ENCODE measurements at regions not wholly inside any gene's neighbourhood (a gene's known extent, or its start where the extent isn't known, plus 50 kb on each side); places are given as distances from the start of the nearest gene placed in this dataset.

DNA sequence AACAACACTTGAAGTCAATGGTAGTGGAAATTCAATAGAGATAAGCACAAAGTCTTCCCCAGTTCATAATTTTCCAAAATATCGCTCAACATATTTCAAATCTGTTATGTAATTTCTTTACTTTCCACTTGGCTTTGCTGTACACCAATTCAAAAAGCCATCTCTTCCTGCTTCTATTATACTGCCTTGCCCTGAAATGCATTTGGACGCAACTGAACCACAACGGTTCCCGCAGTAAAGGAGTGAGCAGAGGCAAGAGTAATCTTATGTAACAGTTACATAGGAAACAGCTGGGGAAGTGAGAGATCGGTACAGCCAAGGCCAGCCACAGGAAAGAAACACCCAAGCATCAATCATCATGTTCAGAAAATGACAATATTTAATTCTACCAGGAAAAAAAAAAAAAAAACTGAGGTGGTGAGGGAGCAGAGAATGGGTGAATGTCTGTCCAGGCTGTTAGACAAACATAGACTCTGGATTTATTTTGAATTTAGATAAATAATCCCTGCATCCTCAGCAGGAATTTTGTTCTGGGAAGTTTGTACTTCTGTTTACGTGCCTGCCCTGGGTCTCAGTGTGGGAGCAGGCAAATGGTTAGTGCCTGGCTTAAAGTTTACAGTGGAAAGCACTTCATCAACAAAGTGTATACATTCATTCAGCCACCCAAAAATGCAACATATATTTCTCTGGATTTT is 392.2 kb downstream of the ETS1 start:
- no peak for DNase-seq (ENCODE audit: low spot score)

DNA sequence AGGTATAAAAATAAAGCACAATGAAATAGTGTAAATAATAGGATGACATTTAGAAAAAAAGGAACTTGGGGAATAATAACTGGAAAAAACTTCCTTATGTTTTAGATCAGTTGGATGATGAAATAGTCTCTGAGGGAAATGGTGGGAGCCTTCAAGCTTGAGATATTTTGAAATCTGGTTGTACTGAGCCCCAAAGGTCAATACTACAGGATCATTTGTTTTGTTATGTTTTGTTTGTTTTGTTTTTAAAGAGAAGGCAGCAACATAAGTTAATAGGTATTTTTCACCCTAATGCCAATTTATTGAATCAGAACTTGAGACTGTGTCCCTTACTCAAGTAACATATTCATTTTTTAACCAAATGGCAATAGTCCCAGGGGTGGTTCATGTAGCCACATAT is 393.1 kb downstream of the ETS1 start:
- DNase-seq (ENCODE audit: low spot score) = no peak

DNA sequence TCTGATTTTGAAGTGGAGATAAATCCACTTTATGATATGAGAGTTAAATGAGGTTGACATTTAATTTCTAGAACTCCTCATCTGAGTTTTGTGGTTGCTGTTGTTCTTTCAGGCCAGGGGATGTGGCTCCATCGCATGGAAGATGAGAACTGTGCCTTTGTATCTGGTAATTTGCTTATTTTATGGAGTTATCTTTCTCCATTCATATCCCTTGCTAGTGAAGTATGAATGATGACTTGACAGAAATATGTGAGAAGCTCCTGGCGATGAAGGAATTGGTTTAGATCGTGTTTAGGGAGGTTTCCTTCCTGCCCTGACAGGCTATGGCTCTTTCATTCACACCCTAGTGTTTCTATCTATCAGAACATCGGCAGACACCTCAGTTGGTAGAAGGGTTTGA is 393.7 kb downstream of the ETS1 start:
- DNase-seq (ENCODE audit: low spot score) = no peak

DNA sequence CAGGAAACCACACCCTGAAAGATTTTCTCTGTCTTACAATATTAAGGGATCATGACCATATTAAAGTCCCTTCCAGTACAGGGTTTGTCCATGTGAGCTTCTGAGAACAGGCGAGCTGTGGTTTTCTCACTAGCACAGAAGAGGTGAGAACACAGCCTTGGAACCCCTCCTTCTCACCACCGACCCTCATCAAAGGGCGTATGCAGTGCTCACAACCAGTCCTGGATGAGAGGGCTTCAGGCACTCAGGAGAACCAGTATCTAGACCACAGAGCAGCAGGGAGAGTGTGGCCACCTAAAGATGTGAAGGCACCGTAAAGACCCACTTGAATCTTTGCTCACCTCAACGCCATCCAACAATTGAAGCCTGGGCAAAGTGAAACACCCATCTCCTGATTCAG is 397.0 kb downstream of the ETS1 start:
- DNase-seq (ENCODE audit: low spot score) = no peak

DNA sequence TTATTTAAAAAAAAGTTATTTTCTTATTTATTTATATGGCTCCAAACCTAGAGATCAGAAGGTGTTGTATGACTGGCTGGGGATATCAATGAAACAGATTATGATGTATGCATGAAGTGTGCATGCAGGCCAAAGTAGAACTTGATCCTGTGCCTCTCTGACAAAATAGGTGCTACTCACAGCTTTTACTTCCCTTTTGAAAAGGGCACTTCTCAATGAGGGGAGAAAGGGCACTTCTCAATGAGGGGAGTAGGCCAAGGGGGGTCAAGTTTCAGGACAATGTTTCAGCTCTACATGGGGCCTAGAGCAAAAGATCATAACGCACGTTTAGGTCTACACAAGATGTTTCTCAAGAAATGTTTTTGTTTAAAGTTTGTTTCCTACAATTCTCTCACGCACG is 397.5 kb downstream of the ETS1 start:
- DNase-seq (ENCODE audit: low spot score) = no peak

DNA sequence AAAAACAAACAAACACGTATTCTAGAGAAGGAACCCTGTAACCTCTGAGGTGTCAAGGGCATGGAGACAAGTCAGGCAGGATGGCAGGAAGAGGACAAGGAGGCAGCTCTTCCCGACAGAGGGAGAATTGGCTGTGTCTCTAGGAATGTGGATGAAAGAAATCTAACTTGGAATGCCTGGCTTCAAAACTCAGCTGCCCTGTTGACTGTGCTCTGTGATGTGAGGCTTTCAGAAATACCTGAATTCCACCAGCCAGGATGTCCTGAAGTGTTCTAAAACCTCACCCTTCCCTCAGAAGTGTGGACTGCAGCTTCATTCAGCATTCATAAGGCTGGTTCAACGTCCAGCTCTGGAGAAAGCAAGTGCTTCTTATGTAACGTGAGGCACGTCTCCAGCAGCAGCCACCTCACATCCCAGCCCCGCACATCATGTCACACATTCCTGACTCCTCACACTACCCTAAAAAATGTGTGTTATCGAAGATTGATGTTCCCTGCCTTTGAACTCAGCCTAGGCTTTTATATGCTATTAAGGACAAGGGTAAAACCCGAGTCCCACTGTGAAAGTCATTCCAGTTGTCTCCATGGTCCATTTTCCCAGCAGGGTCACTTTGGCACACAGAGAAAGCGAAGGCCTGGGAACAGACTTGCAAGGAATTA is 398.9 kb downstream of the ETS1 start:
- DNase-seq (ENCODE audit: low spot score) = no peak

DNA sequence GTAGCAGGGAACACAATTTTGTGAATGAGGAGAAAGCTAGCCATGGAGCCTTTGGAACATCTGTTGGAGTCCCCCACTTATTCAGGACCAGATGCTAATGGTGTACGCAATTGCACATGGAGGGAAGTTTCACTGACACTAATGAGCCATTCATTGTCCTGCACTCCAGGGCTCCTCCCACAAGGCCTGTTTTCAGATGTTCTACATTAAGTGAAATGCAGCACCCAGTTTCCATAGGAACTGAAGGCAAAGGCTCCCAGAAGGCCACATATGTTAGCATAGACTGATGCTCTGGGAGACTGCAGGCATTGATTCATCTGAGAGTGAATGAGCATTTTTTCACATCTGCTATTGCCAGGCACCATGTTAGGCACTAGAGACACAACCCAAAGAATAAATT is 399.5 kb downstream of the ETS1 start:
- DNase-seq (ENCODE audit: low spot score) = no peak

DNA sequence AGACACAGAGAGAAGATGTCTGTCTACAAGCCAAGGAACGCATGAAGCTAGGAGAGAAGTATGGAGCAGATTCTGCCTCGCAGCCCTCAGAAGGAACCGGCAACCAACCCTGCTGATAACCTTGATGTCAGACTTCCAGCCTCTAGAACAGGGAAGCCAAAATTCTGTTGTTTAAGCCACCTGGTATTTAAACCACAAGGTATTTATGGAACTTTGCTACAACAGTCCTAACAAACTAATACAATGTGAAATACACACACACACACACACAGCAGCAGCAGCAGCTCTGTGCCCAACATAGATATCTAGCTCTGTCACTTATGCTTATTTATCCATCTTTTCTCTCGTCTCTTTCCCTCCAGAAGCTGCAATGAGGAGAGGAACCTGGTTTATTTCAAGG is 400.0 kb downstream of the ETS1 start:
- no peak for DNase-seq (ENCODE audit: low spot score)

DNA sequence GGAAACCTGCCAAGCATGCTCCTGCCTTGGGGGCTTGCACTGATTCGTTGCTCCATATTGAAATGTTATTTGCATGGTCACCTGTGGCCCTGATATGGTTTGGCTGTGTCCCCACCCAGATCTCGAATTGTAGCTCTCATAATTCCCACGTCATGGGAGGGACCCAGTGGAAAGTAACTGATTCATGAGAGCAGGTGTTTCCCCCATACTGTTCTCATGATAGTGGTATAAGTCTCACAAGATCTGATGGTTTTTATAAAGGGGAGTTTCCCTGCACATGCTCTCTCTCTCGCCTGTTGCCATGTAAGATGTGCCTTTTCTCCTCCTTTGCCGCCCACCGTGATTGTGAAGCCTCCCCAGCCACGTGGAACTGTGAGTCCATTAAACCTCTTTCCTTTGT is 402.4 kb downstream of the ETS1 start:
- DNase-seq (ENCODE audit: low spot score) = no peak

DNA sequence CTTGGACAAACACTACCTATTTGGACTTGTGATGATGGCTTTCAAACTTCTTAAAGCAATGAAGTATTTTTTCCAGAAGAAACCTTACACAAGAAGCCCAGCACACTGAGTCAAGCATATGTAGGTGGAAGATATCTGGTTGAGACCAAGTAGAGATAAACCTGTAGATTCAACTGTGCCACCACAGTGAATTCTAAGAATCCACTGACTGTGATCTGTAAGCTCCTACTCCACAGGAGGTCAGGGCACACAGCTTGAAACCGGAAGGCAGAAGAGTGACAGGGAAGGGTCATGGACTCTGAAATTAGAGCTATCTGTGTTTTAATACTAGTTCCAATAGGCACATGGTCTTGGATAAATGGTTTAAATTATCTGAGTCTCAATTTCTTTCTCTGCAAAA is 404.5 kb downstream of the ETS1 start:
- no peak for DNase-seq (ENCODE audit: low spot score)

DNA sequence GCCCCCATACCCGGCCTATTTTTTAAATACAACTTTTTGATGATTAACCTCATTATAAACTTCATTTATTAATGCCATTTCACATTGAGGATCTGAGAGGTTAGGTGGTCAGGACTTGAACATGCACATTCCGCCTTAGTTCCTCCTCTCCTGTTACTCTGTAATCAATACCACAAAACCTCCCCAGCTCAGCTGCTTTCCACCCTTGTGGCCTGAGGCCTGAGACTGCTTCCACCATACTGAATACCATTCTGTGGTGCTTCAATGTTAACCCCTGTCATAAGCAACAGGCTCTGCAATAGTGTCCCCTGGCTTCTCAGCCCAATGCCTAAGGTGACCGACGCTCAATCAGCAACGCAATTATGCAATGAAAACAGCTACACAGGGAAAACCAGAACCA is 405.4 kb downstream of the ETS1 start:
- no peak for DNase-seq (ENCODE audit: low spot score)

DNA sequence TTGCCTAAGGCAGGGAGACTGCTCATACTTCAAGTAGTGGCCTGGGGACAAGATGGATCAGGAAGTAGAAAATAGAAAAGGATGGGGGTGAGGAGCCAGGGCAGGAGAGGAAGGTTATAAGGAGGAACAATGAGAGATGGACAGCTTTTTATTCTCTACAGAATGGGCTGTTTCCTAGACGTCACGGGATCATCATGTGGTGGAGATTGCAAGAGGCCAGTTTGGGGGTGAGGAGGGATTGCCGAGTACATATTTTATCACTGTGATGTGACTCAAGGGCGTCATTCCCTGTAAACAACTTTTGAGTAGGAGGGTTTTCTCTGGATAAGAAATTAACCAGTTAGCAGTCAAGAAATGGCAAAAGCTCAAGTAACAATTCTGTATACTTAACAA is 406.3 kb downstream of the ETS1 start:
- DNase-seq (ENCODE audit: low spot score) = no peak

DNA sequence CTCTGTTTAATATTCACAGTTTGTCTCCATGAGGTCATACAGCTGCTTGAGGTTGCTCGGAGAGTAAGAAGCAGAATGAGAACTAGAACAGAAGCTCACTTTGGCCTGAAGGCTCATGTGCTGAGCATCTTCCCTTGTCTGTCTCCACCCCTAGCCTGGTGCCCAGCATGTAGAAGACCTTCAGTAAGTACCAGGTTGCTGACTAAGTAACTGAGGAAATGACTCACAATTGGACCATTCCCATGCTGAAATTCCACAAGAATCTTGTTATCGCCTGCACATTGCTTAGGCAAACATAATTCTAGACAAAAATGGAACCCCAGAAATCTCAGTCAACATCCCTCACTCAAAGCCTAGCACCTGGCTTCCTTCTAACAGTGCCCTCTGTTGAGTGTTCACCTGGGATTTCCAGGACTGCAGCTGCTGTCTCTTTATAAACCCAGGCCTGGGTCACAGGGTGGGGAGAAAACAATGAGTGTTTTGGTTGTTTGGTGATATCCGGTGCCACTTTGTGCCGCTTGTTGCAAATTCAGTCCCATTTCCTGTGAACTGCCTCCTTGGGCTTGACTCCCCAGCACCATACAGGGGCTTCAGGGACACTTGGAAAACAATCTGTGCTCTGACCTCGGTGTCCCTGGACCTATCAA is 406.8 kb downstream of the ETS1 start:
- no peak for DNase-seq (ENCODE audit: low spot score)

DNA sequence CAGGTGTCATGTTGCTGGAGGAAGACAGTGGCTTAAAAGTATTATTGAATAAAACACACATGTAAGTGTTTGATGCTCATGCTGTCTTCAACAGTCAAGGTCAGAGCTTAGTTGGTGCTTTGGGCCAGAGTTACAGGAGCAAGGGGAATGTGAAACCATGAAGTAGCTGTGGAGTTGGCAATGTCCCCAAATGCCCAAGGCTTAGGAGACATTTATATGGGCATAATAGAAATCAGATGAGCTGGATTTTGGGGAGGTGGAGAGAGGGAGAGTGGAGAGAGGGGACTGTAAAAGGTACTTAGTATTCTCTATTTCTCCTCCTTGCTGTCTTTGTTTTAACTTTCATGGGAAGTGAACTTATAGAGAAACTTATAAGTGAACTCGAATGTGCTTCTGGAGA is 407.8 kb downstream of the ETS1 start:
- no peak for DNase-seq (ENCODE audit: low spot score)

DNA sequence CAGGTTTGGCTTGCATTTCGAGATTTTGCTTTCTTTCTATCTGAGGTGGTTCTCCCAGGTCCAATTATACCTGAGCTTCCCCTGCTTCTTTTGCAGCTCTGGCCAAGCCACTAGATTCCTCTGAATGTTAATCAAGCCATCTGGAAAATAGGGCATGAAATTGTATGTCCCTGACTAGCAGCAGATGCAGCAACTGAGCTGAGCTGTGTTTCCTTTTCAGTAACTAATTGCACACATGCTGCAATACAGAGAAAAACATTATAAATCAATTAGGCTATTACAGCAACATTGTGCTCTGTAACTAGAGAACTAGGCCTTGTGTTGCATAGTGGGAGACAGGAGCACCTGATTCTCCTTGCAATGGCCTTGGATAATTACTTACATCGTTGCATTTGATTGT is 408.3 kb downstream of the ETS1 start:
- DNase-seq (ENCODE audit: low spot score) = peak; percentile 40

DNA sequence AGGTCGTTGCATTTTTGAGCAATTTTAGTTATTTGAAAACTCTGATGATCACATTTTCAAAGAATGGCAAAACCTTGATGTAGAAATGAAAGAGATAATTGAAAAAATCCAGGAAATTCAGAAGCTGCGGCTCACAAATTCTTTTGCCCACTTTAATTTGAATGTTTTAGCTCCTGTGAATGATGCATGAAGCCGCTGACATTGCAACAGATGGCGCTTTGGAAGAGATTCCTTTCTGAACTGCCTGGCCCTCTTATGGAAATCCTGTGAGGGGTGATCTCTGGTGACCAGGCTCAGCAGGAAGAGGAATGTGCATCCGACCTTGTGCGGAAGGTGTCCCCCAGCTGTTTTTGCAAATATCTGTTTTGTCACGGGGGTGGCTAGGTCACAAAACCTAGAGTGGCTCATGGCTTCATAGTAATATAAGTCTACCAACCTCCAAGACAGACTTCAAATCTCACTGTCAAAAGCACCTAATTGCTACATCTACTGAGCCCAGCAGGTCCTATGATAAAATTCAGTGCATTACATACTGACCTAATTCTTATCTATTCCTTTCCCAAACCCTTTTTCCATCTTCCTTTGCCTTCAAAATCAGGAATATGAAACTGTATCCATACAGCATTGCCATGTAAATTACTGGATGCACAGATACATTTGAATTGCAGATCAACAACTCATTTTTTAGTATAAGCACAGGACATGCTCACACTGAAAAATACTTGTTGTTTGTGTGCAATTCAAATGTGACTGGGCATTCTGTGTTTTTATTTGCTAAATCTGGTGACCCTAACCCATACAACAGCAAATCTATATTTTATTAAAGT is 412.7 kb downstream of the ETS1 start:
- DNase-seq (ENCODE audit: low spot score) = no peak

DNA sequence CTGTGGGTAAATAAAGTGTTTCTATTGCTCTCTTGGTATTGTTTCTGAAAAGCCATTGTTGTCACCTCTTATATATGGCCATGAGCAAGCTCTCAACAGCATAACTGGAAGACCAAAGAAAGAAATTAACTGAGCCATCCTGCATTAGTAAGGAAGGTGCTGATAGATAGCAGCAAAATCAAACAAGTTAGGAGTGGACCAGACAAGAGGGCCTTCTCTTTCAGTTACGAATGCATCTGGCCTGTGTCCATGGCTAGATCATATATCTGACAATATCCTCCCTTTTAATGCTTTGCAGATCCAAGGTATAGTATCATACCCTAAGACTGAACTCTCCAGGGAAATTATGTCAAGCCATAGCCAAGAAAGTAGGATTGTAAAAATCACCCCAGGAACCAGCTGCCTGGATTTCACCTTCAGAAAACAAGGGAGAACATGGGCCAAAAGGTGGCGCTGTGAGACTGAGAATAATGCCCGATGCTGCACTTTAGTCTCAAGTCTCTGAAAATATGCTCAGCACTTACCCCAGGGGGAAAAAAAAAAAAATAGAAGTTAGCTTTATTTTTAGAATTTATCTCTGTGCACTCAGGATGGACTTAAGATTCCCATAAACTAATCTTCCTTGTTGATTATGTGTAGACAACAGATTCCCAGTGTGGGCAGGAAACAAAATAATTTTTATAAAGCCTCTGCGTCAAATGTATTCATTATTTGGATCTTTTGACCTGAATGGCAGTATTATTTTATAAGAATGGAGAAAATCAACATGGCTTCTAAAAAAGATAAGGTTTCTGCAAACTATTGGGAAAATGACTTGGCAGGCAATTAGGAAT is 415.1 kb downstream of the ETS1 start:
- peak; percentile 89 for DNase-seq (ENCODE audit: low spot score)

DNA sequence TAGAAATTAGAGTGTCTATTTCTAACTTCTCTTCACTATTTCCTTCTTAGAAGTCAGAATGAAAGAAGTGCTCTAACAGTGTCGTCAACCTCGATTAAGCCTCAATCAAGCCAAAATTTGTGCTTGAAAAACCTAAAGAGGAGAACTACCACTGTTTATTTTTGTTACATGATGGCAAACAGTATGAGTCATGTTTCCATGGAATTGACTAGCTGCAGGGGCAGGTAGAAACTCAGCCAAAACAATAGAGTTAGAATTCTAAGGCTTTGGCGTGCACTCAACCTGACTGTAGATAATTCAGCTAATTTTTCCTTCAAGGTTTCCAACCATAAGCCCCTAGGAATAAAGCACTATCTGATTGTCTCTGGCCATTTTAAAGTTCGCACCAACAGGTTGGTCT is 415.9 kb downstream of the ETS1 start:
- DNase-seq (ENCODE audit: low spot score) = no peak

DNA sequence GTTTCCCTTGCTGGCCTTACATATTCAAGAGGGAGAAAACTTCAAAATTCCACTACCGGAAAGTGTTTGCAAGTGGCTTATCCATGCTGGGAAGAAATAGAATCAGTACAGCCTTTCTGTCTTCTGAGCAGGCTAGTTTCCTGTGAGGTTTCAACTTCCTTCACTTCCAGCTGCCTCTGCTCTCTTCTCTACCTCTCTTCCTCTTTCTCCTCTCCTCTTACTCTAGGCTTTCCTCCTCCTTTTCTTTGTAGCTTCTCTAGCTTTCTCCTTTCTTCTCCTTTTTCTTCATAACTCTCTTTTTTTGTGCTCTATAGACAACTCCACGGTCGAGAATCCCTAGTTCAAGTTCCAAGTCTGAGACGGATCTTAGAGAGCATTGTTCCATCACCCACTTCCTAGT is 421.8 kb downstream of the ETS1 start:
- DNase-seq (ENCODE audit: low spot score) = no peak

DNA sequence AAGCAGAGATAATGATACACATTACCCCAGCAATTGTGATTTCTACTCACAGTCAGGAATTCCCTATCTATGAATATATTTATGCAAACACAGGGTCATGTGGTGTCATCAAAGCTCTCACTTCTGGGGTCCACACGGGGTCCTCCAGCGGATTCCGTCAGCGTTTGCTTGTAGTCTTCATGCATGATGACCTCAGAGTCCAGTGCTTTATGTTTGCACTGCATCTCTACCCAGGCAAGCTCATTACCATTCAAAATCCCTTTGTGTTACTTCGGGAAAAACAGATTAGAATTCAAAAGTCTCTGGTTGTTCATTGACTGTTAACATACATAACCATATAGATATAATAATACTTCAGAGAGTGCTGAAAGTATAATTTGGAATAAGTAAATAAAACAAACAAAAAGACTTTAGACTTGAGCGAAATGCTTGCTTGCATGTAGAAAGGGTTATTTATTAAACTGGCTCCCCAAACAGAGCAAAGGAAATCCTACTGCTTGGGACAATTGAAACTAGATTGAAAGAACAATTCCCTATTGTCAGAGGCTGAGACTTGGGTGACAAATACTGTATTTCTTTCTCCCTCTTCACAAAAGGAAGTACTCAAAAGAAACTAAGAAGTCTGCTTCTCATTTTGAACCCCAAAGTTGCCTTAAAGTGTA is 423.1 kb downstream of the ETS1 start:
- no peak for DNase-seq (ENCODE audit: low spot score)

DNA sequence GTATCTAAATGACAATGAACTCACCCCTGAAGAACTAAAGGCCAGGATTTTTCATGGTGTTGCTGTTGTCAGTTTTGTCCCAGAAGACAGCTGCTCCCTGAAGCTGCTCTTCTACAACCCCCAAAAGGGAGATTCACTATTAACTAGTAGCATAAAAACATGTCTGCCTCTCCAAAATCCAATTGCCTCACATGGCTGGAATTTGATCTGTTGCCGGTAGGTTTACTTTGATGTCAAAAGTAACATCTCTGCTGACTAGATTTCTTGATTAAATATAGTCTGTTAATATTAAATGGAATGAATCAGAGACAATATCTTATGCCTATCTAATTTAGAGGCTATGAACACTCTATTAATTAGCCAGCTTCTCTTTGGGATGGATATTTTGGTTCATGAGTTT is 425.4 kb downstream of the ETS1 start:
- DNase-seq (ENCODE audit: low spot score) = no peak
